Cardiac muscle cell (in vitro differentiated cells and primary cell): ENCODE measurements at regions not wholly inside any gene's neighbourhood (a gene's known extent, or its start where the extent isn't known, plus 50 kb on each side); places are given as distances from the start of the nearest gene placed in this dataset.

ENCODE experiments used
- DNase-seq, 2 donors: peaks; one replicate each; pipeline versions ENCODE4 v3.0.0 to v3.0.0-alpha.2; 2010 to 2017; ENCODE audit warnings: low read depth in 1 of 2, low spot score in 1 of 2
- H3K27ac ChIP-seq: fragments of 200-600 bp; sonication (generic); 2 replicates; pipeline ENCODE4 v1.5.1; 2016
- H3K27me3 ChIP-seq: fragments of 200-600 bp; sonication (generic); 2 replicates; pipeline ENCODE4 v1.6.0; 2016; ENCODE audit warnings: control low read depth
- H3K36me3 ChIP-seq: fragments of 200-600 bp; sonication (generic); 2 replicates; pipeline ENCODE4 v1.5.1; 2016; ENCODE audit warnings: control low read depth
- H3K4me1 ChIP-seq: fragments of 200-600 bp; sonication (generic); 2 replicates; pipeline ENCODE4 v1.8.1; 2017; ENCODE audit warnings: low read depth, mild to moderate bottlenecking, mixed run types
- H3K4me3 ChIP-seq: fragments of 200-600 bp; sonication (generic); 2 replicates; pipeline ENCODE4 v1.5.1; 2016; ENCODE audit warnings: mild to moderate bottlenecking
- H3K9me3 ChIP-seq: fragments of 200-600 bp; sonication (generic); 2 replicates; pipeline ENCODE4 v1.5.1; 2017; ENCODE audit warnings: low read depth, mild to moderate bottlenecking, control low read depth
- TF ChIP-seq, protein P1 (sequence below): IDR thresholded peaks from 2 replicates; pipeline ENCODE4 v1.5.1; 2012; ENCODE audit warnings: low read depth, mild to moderate bottlenecking, low read length

DNA sequence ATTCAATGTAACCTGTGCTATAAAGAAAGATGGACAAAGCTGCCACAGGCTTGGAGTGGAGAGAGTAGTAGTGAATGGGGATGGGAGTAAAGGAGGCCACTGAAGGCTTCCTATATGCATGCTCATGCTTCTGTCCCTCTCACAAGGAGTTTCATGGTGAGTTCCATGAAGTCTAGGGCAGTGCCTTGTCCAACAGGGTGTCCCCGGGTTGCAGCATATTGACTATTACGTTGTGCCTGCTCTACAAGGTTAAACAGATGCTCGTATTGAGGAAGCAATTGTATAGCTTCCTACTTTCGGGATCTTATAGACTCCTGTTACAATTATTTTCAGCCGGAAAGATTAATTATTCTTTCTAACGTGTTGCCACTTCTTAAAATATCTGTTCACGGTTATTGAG, 129.1 kb upstream of the PIK3R1 start:
- Histone ChIP-seq H3K4me1 (no peaks in the 10 kb centered on the region), H3K4me3 (no peak overlapping the region), H3K27me3 (no peaks in the 10 kb centered on the region), H3K36me3 (no peaks in the 10 kb centered on the region), H3K9me3 (no peaks in the 10 kb centered on the region), H3K27ac (no peak overlapping the region)
- no peak for DNase-seq
- TF ChIP-seq, protein P1, sequence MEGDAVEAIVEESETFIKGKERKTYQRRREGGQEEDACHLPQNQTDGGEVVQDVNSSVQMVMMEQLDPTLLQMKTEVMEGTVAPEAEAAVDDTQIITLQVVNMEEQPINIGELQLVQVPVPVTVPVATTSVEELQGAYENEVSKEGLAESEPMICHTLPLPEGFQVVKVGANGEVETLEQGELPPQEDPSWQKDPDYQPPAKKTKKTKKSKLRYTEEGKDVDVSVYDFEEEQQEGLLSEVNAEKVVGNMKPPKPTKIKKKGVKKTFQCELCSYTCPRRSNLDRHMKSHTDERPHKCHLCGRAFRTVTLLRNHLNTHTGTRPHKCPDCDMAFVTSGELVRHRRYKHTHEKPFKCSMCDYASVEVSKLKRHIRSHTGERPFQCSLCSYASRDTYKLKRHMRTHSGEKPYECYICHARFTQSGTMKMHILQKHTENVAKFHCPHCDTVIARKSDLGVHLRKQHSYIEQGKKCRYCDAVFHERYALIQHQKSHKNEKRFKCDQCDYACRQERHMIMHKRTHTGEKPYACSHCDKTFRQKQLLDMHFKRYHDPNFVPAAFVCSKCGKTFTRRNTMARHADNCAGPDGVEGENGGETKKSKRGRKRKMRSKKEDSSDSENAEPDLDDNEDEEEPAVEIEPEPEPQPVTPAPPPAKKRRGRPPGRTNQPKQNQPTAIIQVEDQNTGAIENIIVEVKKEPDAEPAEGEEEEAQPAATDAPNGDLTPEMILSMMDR, result no peak

DNA sequence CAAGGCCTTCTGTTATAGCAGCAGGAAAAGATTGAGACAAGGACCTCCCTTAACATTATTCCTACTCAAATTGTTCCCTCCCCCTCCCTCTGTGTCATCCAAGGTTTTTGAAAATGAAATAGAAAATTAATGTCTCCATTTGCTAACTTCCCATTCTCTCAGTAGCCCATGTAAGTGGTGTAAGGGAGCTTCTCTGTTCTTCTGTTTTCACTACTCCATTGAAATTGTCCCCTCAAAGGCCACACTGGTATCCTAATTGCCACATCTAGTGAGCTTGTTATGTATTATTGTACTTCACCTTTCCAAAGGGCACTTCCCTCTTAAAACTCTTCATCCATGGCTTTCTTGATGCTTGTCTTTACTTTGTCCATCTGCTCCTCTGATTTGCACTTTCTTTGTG, 131.2 kb upstream of the PIK3R1 start:
- TF ChIP-seq, protein P1, result no peak
- Histone ChIP-seq H3K27ac (no peak overlapping the region), H3K36me3 (no peaks in the 10 kb centered on the region), H3K27me3 (no peaks in the 10 kb centered on the region), H3K9me3 (no peaks in the 10 kb centered on the region), H3K4me3 (no peak overlapping the region), H3K4me1 (no peaks in the 10 kb centered on the region)
- DNase-seq, result no peak

DNA sequence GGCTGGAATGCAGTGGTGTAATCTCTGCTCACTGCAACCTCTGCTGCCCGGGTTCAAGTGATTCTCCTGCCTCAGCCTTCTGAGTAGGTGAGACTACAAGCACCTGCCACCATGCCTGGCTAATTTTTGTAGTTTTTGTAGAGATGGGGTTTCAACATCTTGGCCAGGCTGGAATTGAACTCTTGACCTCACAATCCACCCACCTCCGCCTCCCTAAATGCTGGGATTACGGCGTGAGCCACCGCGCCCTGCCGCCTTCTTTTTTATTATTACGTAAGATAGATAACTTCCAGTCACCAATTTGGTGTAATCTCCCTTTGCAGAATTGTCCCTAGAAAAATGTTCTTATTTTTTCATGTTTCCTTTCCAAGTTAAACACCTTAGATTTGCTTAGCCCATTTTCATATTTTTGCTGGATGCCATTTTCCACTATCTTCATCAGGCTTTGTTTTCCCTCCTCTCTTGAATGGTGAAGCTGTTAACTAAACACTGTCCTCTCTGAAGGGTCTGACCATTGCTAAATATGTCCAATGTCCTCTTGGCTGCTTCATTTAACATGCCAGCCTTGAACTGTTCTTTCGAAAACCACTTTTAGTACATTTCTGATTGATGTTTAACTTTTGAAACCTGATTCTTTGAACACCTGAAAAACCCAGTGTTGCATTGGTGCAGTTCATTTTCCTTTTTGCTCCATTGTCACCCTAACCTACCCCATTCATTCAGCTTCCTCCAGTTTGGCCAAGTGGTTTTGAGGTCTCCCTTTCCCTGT, 135.1 kb upstream of the PIK3R1 start:
- Histone ChIP-seq H3K4me3 (no peak overlapping the region), H3K27ac (no peak overlapping the region), H3K36me3 (no peaks in the 10 kb centered on the region), H3K27me3 (no peaks in the 10 kb centered on the region), H3K4me1 (peaks cover 4% of the 10 kb centered on the region), H3K9me3 (no peaks in the 10 kb centered on the region)
- TF ChIP-seq, protein P1, result no peak
- DNase-seq, result no peak

DNA sequence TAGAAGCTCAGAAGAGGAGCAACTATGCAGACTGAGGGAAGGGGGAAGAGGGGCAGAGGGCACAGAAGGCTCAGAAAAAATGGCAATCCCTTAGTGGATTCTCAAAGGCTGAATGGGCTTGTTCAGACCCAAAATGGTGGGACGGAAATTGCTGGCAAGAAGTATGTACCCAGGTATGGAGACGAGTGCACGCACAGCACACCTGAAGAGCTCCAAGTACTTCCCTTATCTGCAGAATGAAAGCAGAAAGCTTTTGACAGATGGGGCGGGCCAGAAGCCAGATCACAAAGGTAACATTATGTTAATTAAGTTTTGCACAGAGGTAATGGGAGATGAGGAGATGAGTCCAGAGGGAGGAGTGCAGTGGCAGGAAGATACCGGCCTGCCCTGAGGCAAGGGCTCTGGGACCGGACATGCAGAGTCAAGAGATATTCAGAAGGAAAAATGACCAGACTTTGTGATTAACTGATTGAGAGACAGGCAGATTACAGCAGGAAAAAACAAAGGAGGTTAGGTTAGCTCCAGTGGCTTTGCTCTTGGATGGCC, 138.1 kb upstream of the PIK3R1 start:
- TF ChIP-seq, protein P1, result no peak
- H3K9me3 ChIP-seq, result no peaks in the 10 kb centered on the region
- peaks cover 4% of the 10 kb centered on the region for H3K4me1 ChIP-seq
- no peak overlapping the region for H3K4me3 ChIP-seq
- H3K36me3 ChIP-seq, result no peaks in the 10 kb centered on the region
- H3K27me3 ChIP-seq, result no peaks in the 10 kb centered on the region
- H3K27ac ChIP-seq, result no peak overlapping the region
- no peak for DNase-seq

DNA sequence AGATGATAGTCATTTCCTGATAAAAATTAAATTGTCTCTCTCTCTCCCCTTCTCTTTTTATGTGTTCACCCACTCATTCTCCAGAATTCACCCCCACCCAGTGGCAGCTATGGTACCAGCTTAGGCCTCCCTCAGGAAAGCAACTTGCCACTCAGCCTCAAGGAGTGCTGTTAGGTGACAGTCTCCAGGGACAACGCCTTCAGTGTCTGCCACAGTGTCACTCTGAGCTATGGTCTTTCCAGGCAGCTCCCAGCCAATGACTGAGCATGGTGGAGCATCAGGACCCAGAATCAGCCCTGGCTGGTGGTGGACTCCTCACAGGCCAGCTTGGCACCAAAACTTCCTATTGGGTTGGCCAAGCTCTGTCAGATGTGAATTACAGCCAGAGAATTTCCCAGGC, 140.9 kb upstream of the PIK3R1 start:
- Histone ChIP-seq H3K4me3 (no peak overlapping the region), H3K27me3 (no peaks in the 10 kb centered on the region), H3K9me3 (no peaks in the 10 kb centered on the region), H3K4me1 (peaks cover 4% of the 10 kb centered on the region), H3K36me3 (no peaks in the 10 kb centered on the region), H3K27ac (no peak overlapping the region)
- no peak for DNase-seq
- TF ChIP-seq, protein P1, result no peak
